SK-N-MC (cell line): ENCODE measurements at regions not wholly inside any gene's neighbourhood (a gene's known extent, or its start where the extent isn't known, plus 50 kb on each side); places are given as distances from the start of the nearest gene placed in this dataset.

Experiments
- EZH2 ChIP-seq: fragments of 200-600 bp; sonication (generic); IDR thresholded peaks from one replicate; pipeline ENCODE4 v1.6.1; 2017; ENCODE audit warnings: antibody characterized with exemption
- POLR2AphosphoS5 ChIP-seq: IDR thresholded peaks from 2 replicates; pipeline ENCODE4 v1.6.1; 2012; ENCODE audit warnings: mild to moderate bottlenecking, low read depth, low read length, borderline replicate concordance

GRCh38 chr12:65537978-65538377 is 259.5 kb downstream of the MSRB3 start:
- TF ChIP-seq EZH2 (no peak), POLR2AphosphoS5 (no peak)
